Right lobe of liver (tissue), 6 donors: ENCODE measurements at regions not wholly inside any gene's neighbourhood (a gene's known extent, or its start where the extent isn't known, plus 50 kb on each side); places are given as distances from the start of the nearest gene placed in this dataset.

Source experiments
- ATAC-seq, 4 donors: fragments of 200-7000 bp; cut with Tn5 transposase; one replicate each; pipeline ENCODE4 v1.9.1; 2020; ENCODE audit warnings: mild to moderate bottlenecking in 4 of 4, moderate library complexity in 4 of 4
- DNase-seq, 3 donors: peaks; one replicate each; pipeline ENCODE4 v3.0.0-alpha.2; 2020
- H3K27ac ChIP-seq, 3 donors: fragments of 200-600 bp; one replicate each; pipeline ENCODE4 v1.8.0; 2022
- H3K27me3 ChIP-seq, 2 donors: fragments of 200-600 bp; one replicate each; pipeline ENCODE4 v1.8.0; 2022
- H3K36me3 ChIP-seq, 4 donors: fragments of 200-600 bp; sonication (generic) in 1 of 4; one replicate each; pipeline versions ENCODE4 v1.5.1 to v1.8.0; 2017 to 2022; ENCODE audit warnings: control low read depth in 1 of 4
- H3K4me1 ChIP-seq, 4 donors: fragments of 200-600 bp; sonication (generic) in 1 of 4; one replicate each; pipeline versions ENCODE4 v1.5.1 to v1.8.0; 2017 to 2022; ENCODE audit warnings: control low read depth in 1 of 4
- H3K4me3 ChIP-seq, 3 donors: fragments of 200-600 bp; one replicate each; pipeline ENCODE4 v1.8.0; 2022
- H3K9me3 ChIP-seq, 4 donors: fragments of 200-600 bp; sonication (generic) in 1 of 4; one replicate each; pipeline versions ENCODE4 v1.5.1 to v1.8.0; 2017 to 2022; ENCODE audit warnings: control low read depth in 1 of 4
- CTCF ChIP-seq, 4 donors: fragments of 200-600 bp in 3 of 4; fragments of 450-650 bp in 1 of 4; IDR thresholded peaks; one replicate each; pipeline versions ENCODE4 v1.5.1 to v1.8.0; 2016 to 2022; ENCODE audit warnings: antibody characterized with exemption in 4 of 4, mild to moderate bottlenecking in 2 of 4
- POLR2A ChIP-seq: fragments of 450-650 bp; IDR thresholded peaks from one replicate; pipeline ENCODE4 v1.6.1; 2017; ENCODE audit warnings: antibody characterized with exemption, mild to moderate bottlenecking
- WGBS: methylation state at CpG from one replicate; pipeline ENCODE4 v1.1.6; 2018; ENCODE audit warnings: low coverage, low lambda C conversion rate; ENCODE audit not compliant: insufficient coverage; ENCODE audit errors: missing lambda C conversion rate; 5-methylcytosine and 5-hydroxymethylcytosine counted together
- intact Hi-C, 2 donors: fragments of 100-400 bp; cut with DNase I; formaldehyde crosslinking; loops; one replicate each; pipeline versions ENCODE4 v1.11.2 to v1.14.1; 2022
- small RNA-seq, 2 experiments: library from RNA; depleted of rRNA; stranded (forward); fragments of <200 nt; gene quantifications; one replicate each; pipeline ENCODE3, GENCODE V24; 2016
- donor health status: DM: no; HTN: yes; CAD: no.
- donor health status: DM: no; HTN: no; CAD: no.
- donor health status: DM: no; HTN: no; CAD: no.
- donor health status: DM: no; HTN: yes; CAD: no.
- donor health status: DM: no; HTN: yes; CAD: no.

GRCh38 chr16:9695152-9695551 is 487.1 kb downstream of the GRIN2A start:
- no peak for DNase-seq

More at GRCh38 chr16:9695152-9695551, 487.1 kb downstream of the GRIN2A start:
- H3K27me3 ChIP-seq, result no peaks in the 10 kb centered on the region
- TF ChIP-seq POLR2A (no peak), CTCF (IDR thresholded peaks at IDR 0.05) (no peak)
- ATAC-seq, result no peak
- no peaks in the 10 kb centered on the region for H3K4me1 ChIP-seq
- 78% methylated on average over 3 of the region's 3 CpGs for WGBS
- no peak overlapping the region for H3K27ac ChIP-seq
- intact Hi-C loops, result no loop called here
- H3K36me3 ChIP-seq, result no peaks in the 10 kb centered on the region
- no peak overlapping the region for H3K4me3 ChIP-seq
- no peaks in the 10 kb centered on the region for H3K9me3 ChIP-seq

Small RNAs in the stretch of these regions (small RNA-seq; reads per million reads assigned to genes)
- gene RNA5SP403, result 0 to 0.13 reads per million in 2 experiments
- 0 reads per million in 2 experiments for gene RNA5SP404
